Activated T-cell treated with anti-CD3 and anti-CD28 coated beads, Interleukin-2, amount 50 U/mL, for 1 hour (primary cell): ENCODE measurements at regions not wholly inside any gene's neighbourhood (a gene's known extent, or its start where the extent isn't known, plus 50 kb on each side); places are given as distances from the start of the nearest gene placed in this dataset.
"Not testable (repeated sequence)": the region's sequence is repeated elsewhere in the genome, so short reads cannot be mapped to it uniquely, and the experiment has no call there.

Experiments
- DNase-seq: peaks from one replicate; pipeline ENCODE4 v3.0.0-alpha.2; 2020

DNA sequence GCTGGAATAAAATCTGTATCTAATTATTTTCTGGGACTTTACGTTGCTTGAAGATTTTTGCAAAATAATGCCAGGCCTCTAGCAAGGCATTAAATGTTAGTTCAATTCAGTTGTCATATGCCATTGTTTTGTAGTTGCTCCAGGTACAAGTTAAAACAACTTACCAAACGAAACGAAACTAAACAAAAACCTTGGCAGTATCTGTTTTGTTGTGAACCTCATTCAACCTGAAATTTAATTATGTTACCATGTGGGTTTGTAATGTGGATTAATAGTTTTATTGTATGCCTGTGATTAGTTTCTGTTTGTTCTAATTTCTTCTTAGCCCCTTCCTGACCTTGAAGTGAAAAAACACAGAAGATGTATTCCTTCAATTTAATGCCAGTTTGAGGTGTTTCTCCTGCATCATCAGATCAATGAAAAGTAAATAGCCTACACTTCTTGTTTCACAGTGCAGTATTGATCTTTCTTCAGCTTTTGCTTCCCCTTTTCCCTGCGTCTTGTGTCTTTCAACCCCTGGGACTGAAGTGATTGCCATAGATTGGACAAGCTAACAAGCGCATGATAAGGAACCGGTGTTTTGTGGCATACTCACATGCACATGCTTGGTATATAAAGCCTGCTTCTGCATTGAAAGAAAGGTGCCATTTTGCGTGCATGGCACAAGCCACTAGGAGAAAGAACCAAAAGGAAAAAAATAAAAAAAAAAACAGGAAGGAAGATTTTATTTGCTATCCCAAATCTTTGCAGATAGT lies 699.0 kb upstream of the ARRDC3 start:
- no peak for DNase-seq

DNA sequence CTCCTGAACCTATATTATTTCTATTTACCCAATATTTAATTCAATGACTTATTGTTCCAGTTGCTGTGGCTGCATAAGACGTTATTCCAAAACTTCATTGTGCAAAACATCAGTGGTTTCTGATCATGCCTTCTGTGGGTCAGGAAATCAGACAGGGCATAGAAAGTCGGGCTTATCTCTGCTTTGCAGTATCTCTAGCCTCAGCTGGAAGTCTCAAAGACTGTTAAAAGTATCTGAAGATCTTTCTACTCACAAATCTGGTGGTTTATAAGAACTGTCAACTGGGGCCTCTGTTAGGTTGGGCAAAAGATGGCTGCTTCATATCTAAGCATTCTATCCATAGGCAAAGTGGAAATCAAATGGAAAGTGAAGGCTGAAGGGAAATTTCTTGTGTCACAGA lies 687.7 kb upstream of the ARRDC3 start:
- no peak for DNase-seq

DNA sequence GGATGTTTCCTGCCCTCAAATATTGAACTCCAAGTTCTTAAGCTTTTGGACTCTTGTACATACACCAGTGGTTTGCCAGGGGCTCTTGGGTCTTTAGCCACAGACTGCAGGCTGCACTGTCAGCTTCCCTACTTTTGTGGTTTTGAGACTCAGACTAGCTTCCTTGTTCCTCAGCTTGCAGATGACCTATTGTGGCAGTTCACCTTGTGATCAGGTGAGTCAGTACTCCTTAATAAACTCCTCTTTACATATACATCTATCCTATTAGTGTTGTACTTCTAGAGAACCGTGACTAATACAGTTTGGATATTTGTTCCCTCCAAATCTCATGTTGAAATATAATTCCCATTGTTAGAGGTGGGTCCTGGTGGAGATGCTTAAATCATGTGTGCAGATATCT lies 681.9 kb upstream of the ARRDC3 start:
- DNase-seq = no peak

DNA sequence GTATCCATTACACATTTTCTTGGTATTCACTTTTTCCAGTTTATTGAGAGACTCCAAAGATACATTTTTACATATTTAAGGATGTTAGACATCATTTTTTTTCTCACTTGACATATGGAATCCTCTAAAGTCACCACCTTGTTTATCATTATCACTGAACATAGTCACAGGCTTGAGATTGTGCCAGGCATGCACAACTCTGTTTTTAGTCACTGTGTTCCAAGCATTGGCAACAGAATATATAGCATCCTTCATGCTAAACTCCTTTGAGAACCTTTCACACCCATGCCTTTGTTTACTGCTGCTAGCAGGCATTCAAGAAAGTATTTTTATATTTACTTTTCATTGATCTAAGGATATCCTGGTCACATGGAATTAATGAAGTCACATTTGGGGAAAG lies 668.6 kb upstream of the ARRDC3 start:
- DNase-seq = no peak

DNA sequence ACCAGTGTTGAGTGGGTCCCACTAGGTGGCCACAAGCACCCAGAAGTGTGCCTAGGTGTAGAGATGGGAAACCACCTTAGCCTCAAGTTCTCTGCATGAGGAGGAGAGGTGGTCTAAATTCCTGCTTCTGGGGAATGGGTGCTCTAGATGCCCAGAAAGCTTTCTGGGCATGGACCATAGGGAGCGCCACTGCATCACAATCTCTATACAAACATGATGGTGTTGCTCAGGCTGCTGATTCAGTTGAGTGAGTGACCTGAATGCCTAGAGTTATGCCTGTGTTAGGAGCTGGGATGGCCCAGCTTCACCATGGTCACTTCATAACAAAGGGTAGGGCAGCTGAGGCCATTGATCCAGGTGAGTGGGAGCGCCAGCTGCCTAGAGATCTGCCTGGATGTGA lies 667.9 kb upstream of the ARRDC3 start:
- DNase-seq = no peak

DNA sequence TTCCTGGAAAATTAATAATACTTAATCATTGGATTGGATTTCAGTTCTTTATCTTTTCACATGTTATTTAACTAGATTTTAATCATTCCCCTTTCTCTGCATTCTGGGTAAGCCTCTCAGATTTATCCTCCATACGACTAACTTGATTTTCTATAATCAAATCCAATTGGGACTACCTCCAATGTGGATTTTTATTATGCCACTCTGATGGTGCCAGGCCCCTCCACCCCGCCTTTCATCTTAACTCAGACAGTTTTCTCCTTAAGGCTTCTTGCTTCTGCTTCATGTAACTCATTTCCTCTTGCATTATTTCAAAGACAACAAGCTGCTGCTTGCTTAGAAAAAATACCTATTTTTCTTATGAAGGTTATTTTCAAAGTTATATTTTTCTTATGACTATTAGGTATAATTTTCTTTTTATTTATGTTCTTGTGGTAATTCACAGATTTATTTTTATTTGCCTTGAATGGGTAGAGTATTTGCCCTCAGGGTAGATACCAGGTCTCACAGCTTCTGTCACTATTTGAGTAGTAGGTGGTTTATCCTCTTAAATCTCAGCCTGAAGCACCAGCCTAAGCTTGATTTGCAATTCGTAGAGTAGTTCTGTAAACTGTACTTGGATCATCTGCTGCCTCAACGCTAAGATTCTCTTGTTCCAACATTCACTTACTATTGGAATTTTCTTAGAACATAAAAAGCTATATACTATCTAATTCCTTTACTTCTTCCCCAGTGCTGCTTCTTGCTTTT lies 659.0 kb upstream of the ARRDC3 start:
- DNase-seq = no peak

DNA sequence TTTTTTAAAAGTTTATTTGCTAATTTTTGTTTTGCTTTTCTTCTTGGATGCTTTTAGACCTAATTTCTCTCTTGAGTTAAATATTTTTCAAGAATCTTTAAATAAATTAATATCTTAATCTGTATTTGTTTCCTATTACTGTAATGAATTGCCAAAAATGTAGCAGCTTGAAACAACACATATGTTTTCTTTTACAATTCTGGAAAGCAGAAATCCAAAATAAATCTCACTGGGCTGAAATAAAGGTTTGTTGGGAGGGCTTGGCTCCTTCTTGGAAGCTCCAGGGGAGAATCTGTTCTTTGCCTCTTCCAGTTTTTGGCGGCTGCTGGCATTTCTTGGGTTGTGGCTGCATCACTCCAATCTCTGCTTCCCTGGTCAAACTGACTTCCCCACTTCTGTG lies 658.1 kb upstream of the ARRDC3 start:
- no peak for DNase-seq

DNA sequence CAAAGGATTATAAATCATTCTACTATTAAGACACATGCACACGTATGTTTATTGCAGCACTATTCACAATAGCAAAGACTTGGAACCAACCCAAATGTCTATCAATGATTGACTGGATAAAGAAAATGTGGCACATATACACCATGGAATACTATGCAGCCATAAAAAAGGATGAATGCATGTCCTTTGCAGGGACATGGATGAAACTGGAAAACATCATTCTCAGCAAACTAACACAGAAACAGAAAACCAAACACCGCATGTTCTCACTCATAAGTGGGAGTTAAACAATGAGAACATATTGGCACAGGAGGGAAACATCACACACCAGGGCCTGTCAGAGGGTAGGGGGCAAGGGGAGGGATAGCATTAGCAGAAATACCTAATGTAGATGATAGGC lies 646.7 kb upstream of the ARRDC3 start:
- not testable (repeated sequence) for DNase-seq

DNA sequence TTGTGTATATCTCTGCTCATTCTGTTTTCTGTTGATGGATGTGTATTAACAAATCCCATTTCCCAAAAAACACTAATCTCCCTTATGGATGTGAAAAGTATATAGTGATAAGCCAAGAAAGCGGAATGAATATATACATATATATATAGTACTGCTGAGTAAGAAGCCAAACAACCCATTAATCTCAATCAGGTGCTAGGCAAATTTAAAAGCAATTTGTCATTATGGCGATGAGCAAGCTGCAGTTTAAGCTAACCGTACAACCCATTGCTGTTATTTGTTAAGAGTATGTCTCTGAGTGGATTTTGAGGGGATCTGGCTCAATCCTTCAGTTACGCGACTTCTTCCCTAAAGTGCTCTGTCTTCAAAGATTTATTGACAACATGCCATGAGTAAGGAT lies 640.4 kb upstream of the ARRDC3 start:
- no peak for DNase-seq

DNA sequence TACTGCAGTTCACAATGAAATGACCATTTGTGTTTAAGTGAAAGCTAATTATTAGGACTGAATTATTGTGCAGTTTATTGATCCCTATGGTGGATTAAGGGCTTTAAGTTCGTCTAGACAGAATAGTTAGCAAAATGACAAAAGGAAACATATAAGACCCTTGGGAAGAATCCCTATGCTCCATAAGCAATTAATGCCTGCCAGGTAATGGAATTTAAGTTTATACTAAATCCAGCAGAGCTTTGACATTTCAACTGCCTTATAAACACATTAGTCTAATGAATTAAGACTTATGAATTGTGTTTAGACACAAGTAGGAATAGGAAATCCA lies 640.0 kb upstream of the ARRDC3 start:
- no peak for DNase-seq

DNA sequence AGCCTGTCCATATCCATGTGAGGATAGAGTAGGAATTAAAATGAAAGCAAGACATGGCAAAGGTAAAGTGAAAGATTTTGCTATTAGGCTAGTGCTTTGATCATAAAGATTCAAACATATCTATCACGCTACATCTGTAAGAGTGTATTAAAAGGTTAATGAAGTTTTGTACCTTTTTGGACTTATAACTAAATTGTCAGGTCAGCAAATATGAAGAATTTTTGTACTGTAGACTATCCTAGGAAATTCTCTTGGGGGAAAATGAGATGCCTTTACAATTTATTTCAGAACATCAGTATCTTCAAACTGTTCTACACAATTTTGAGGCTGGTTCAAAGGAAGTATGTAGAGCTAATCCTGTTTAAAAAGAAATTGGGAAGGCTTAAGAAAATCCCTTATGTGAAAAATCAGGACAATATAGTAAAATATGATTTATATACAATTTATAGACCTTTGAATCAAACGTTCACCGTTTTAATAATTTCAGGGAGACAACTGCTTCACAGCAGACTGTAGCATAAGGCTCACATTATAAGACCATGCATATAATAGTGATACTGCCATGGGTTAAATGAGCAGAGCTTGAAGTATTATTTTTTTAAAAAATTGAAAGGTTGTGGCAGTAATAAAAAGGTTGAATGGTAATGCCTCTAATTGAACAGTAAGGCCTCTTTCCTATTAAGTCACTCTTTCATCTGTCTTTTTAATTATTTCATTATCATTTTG lies 639.5 kb upstream of the ARRDC3 start:
- no peak for DNase-seq

DNA sequence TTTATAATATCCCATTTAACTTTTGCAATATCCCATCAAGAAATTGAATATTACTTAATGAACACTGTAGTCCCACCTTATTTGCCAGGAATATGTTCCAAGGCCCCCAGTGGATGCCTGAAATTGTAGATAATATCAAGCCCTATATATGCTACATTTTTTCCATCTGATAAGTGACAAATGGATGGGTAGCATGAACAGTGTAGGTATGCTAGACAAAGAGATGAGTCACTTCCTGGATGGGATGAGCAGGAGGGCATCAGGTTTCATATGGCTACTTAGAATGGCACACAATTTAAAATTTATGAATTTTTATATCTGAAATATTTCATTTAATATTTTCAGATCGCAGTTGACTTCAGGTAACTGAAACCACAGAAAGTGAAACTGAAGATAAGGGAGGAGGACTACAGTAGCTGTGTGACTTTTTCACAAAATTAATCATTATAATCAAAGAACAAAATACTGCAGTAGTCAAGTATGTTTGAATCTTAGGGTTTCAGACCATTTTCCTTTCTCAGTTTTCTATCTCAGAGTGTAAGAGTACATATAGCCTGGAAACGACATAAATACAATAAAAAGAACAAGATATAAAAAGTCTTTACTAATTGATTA lies 636.4 kb upstream of the ARRDC3 start:
- DNase-seq = no peak

DNA sequence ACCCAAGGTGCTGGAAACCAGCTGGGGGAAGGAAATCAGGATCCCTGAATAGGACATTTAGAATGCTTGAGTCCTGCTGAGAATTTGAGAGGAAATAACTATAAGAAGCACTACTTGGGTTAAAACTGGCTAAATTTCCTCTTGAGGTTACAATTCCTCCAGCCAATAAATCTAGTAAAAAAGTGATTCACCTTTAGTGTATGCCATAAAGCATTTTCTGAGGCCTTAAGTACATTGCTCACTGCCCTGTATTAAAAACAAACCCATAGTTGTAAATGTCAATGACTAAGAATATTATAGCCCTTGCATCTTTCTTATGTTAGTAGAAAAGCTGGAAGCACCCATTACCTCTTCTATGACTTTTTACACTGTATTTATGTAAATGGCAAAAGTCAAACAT lies 634.7 kb upstream of the ARRDC3 start:
- DNase-seq = no peak

DNA sequence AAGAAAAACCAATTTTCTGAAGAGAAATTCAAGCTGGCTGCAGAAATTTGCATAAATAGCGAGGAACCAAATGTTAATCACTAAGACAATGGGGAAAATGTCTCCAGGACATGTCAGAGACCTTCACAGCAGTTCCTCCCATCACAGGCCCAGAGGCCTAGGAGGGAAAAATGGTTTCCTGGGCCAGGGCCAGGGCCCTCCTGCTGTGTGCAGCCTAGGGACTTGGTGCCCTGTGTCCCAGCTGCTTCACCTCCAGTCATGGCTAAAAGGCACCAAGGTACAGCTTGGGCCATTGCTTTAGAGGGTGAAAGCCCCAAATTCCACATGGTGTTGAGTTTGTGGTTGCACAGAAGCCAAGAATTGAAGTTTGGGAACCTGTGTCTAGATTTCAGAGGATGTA lies 628.7 kb upstream of the ARRDC3 start:
- DNase-seq = not testable (repeated sequence)

DNA sequence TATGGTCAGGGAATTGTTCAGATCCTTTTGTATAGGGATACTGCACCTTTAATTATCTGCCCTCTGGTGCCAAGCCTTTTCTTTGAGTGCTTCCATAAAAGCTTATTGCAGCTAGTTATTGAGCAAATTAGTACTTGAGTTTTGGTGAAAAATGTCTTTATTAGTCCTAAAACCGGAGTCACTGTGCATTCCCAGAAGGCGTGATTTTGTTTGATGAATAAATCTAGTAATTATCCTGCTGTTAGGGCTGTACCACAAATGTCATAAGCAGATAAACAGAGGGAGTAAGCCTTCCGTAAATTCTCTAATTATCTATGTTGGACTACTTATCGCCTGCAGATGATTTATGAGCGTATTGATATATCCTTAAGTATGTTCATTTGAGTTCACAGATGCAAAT lies 620.7 kb upstream of the ARRDC3 start:
- no peak for DNase-seq

DNA sequence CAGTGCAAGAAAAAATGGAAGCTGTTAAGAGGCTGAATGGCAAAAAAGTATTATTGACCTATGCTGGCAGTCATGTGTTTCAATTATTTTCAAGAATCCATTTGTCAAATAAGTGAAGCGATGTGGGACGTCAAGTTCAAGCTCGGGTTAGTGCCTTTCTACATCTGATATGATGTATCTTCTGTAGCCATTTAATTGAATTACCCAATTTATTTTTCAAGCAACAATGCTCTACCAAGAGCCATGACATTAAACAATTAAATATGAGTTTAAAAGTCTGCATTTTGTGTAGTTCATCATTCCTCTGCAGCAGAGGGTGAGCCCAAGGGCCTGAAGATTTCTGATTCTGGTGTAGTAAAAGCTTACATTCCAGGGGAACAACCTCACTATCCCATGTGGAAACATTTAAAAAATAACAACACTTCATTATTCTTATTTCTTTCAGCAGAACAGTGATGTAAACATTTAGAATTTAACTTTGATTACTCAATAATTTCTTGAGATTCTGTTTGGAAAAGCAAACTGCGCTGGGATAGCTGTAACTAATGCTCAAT lies 619.7 kb upstream of the ARRDC3 start:
- no peak for DNase-seq

DNA sequence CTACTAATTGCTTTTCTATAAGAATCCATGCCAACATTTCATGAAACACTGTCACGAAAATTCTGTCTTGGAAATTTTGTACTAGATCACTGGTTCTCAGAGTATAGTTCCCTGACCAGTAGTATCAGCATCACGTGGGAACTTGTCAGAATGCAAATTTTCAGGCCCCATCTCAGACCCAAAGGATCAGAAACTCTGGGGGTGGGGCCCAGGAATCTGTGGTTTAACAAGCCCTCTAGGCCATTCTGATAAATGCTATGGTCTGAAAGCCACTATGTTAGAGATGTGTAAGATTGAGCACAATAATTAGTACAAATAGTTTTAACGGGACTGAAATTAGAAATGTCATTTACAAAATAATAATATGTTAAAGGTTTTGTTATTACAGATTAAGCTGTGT lies 615.7 kb upstream of the ARRDC3 start:
- no peak for DNase-seq

DNA sequence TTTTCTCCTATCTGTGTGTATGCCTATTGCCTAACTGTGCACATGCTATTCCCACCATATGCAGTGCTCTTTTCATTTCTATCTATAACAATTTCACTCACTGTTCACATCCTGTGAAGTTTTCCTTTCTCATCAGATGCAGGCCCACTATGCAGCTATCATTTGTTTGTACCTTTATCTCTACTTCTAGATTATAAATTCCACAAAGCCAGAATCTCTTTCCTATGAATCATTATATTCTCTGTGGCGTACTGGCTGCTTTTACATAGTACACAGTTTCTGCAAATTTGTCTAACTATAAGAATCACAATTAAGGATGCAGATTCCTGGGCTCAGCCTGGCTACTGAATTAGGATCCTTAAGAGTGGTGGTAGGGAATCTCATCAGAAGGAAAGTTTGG lies 600.8 kb upstream of the ARRDC3 start:
- no peak for DNase-seq

DNA sequence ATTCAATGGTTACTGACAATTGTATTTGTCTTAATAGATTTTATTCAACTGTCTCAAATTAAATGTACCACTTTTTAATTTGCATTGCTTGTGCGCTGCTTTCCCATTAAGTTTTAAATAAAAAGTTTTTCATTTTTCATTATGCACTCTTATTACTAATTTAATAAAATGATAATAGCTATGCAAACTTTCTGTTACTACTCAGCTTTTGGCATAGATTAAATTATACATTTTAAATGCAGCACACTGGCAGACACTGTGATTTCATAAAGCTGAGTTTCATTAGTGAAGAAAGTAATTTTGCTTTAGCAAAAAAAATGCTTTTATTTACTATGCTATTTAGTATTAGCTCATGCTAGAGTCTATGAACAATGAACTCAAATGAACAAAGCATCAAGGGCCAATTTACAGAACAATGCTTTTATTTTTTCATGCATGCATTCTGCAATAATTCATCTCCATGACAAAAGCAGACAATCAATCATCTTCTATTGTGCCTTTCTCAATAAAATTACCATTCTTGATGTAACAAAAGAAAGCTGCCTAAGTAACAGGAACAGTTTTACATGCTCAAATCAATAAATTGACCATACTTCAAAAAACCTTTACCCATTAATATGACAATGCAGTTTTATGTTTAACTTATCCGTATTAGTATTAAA lies 595.2 kb upstream of the ARRDC3 start:
- DNase-seq = no peak

DNA sequence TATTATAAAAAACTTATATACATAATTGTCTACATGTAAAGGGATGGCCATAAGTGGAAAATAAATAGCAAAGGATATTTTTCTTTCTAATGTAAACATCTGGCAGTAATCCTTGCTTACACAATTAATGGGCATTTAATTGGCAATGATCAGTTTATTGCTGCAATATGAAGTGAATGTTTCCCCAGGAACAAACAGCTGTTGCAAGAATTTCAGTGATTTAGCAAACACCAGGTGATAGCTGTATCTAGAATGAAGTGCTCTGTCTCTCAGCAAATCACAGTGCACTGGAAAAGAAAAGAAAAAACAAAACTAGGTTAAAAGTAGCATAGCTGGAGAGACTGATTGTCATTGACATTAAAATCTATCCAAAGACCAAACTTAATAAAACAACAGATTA lies 594.5 kb upstream of the ARRDC3 start:
- DNase-seq = no peak

DNA sequence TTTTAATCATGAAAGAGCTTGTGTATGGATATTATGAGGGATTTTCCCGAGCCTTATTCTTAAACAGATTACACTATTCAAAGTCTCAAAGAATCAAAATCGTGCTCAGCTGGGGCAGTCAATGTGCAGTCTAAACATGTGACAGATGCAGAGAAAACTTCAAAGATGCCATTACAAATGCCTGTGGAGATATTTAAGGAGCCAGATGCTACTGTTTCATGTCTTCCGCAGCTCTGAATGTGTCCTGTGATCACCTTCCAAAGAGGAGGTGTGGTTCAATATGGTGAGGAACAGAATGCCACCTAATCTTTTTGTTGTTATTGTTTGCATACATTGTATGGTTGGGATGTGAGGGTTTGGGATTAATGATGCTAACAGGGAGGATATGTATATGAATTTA lies 593.3 kb upstream of the ARRDC3 start:
- no peak for DNase-seq

DNA sequence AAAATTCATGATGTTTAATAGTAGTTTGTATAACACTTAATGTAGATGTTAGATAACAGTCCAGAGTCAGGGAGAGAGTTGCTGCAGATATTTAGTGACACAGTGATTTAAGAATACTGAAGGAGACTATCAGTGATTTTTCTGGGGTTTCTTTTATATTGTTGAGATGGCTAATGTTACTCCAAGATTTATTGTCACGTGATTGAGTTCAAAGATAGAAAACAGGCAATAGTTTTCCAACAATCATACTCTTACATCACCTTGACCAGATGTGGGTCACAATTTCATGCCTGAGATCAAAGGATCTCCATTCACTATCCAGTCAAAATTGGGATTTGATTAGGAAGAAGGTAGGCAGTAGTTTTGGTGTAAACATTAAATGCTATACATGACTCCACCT lies 580.0 kb upstream of the ARRDC3 start:
- no peak for DNase-seq

DNA sequence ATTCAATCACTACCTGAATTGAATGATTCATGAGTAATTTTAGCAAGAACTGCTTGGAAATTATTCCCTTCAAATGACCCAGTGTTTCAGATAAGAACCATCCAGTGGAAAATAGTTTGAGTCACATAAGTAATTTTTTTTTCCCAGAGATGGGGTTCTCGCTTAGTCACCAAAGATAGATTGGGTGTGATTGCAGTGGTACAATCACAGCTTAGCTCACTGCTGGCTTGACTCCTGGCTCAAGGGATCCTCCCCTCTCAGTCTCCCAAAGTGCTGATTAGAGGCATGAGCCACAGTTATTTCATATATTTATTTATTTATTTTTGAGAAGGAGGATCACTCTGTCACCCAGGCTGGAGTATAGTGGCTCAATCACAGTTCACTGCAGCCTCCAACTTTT lies 574.5 kb upstream of the ARRDC3 start:
- no peak for DNase-seq
